A673 (cell line): ENCODE measurements at regions not wholly inside any gene's neighbourhood (a gene's known extent, or its start where the extent isn't known, plus 50 kb on each side); places are given as distances from the start of the nearest gene placed in this dataset.

Source experiments
- BruUV-seq: library from RNA; stranded (reverse); fragments of 400-500 nt; replicated peaks from 2 replicates; lab custom pipeline; 2021; lab: Mats Ljungman, UMichigan
- CTCF ChIA-PET: fragments of 300-600 bp; sonication (Branson Sonifier 250); formaldehyde crosslinking; loops from one replicate; lab custom pipeline; 2022; ENCODE audit warnings: antibody characterized with exemption; lab: Charles Lee
- POLR2A ChIA-PET: fragments of 300-600 bp; sonication (Branson Sonifier 250); formaldehyde crosslinking; loops from one replicate; lab custom pipeline; 2022; ENCODE audit warnings: antibody characterized with exemption; ENCODE audit not compliant: low non-redundant PET; lab: Charles Lee
- DNase-seq: peaks from one replicate; pipeline ENCODE4 v3.0.0-alpha.2; 2015; ENCODE audit warnings: low spot score
- H3K27ac ChIP-seq: fragments of 200-600 bp; sonication (generic); 2 replicates; pipeline ENCODE4 v1.5.1; 2016; ENCODE audit warnings: mixed run types, low read depth, mild to moderate bottlenecking, mixed read lengths, antibody characterized with exemption, low read length; ENCODE audit not compliant: poor library complexity, severe bottlenecking
- H3K27me3 ChIP-seq: fragments of 200-600 bp; sonication (generic); replicated peaks from 2 replicates; pipeline ENCODE4 v1.6.1; 2017; ENCODE audit warnings: mixed run types, low read depth, mild to moderate bottlenecking, mixed read lengths, antibody characterized with exemption, low read length; ENCODE audit not compliant: insufficient read depth, poor library complexity
- H3K36me3 ChIP-seq: fragments of 200-600 bp; sonication (generic); 2 replicates; pipeline ENCODE4 v1.6.1; 2016; ENCODE audit warnings: mixed run types, mild to moderate bottlenecking, mixed read lengths, antibody characterized with exemption, low read length; ENCODE audit not compliant: insufficient read depth, poor library complexity, severe bottlenecking
- H3K4me1 ChIP-seq: fragments of 200-600 bp; sonication (generic); 2 replicates; pipeline ENCODE4 v1.6.1; 2017; ENCODE audit warnings: mixed run types, mild to moderate bottlenecking, mixed read lengths, antibody characterized with exemption, low read length; ENCODE audit not compliant: insufficient read depth, poor library complexity, severe bottlenecking
- H3K4me3 ChIP-seq: fragments of 200-600 bp; sonication (generic); 2 replicates; pipeline ENCODE4 v1.5.1; 2016; ENCODE audit warnings: low read depth, mixed run types, mild to moderate bottlenecking, mixed read lengths, low read length; ENCODE audit not compliant: poor library complexity, severe bottlenecking
- H3K9me3 ChIP-seq: fragments of 200-600 bp; sonication (generic); 2 replicates; pipeline ENCODE4 v1.6.1; 2016; ENCODE audit warnings: mixed run types, low read depth, mild to moderate bottlenecking, mixed read lengths, antibody characterized with exemption, low read length; ENCODE audit not compliant: poor library complexity, severe bottlenecking
- EZH2 ChIP-seq: fragments of 200-600 bp; sonication (generic); IDR thresholded peaks from 2 replicates; pipeline ENCODE4 v1.6.1; 2017; ENCODE audit warnings: borderline replicate concordance, low read depth, mild to moderate bottlenecking, mixed read lengths, antibody characterized with exemption, low read length; ENCODE audit not compliant: poor library complexity, severe bottlenecking
- intact Hi-C: fragments of 100-400 bp; cut with micrococcal nuclease; formaldehyde crosslinking; loops from one replicate; pipeline ENCODE4 v1.10.0; 2022; ENCODE audit not compliant: unreplicated experiment
- TF ChIP-seq, protein P1 (sequence below): fragments of 300-800, 200-600 bp; sonication (generic); conservative IDR thresholded peaks from 2 replicates; pipeline ENCODE4 v1.5.1; 2017; ENCODE audit warnings: low read depth, mild to moderate bottlenecking, antibody characterized with exemption, low read length, moderate library complexity, mixed read lengths

DNA sequence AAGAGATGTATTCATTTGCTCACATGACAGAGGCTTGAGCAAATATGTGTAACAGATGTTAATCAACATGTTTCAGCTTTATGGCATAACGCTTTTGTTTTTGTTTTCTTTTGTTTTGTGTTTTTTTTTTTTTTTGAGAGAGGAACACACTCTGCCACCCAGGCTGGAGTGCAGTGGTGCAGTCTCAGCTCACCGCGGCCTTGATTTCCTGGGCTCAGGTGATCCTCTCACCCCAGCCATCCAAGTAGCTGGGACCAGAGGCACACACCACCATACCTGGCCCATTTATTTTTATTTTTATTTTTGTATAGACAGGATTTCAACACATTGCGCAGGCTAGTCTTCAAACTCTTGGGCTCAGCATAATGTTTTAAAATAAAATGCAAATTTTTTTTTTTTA lies 1504.4 kb upstream of the CADM2 start:
- POLR2A ChIA-PET: no interaction called here
- no peak overlapping the region for H3K4me3 ChIP-seq
- no peaks in the 10 kb centered on the region for H3K4me1 ChIP-seq
- no peak for DNase-seq
- H3K27ac ChIP-seq: no peak overlapping the region
- intact Hi-C loops: no loop called here
- H3K27me3 ChIP-seq: no peaks in the 10 kb centered on the region
- no peak for TF ChIP-seq EZH2
- no peaks in the 10 kb centered on the region for H3K36me3 ChIP-seq
- H3K9me3 ChIP-seq: peaks cover 4% of the 10 kb centered on the region
- CTCF ChIA-PET: no interaction called here
- no TSS peak for BruUV-seq

DNA sequence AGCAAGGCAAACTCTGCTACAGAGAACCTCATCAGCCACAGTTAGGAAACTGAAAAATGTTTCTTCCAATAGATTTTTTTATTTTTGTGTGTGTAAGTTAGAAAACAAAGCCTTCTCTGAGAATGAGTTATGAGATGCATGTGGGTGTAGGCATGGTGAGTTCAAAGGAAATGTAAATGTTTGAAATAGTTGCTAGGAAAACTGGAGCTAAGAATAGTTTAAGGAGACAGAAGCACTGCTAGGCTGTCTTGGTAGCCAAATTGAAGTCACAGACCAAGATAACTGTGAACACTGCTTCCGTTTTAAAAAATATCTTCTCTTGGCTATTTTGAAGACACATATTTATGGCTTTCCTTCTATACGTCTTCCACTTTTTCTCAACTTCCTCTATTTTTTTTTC lies 1501.2 kb upstream of the CADM2 start:
- H3K4me3 ChIP-seq: no peak overlapping the region
- POLR2A ChIA-PET: no interaction called here
- H3K9me3 ChIP-seq: peaks cover 9% of the 10 kb centered on the region
- H3K36me3 ChIP-seq: no peaks in the 10 kb centered on the region
- intact Hi-C loops: no loop called here
- H3K4me1 ChIP-seq: no peaks in the 10 kb centered on the region
- TF ChIP-seq EZH2: no peak
- TF ChIP-seq, protein P1, sequence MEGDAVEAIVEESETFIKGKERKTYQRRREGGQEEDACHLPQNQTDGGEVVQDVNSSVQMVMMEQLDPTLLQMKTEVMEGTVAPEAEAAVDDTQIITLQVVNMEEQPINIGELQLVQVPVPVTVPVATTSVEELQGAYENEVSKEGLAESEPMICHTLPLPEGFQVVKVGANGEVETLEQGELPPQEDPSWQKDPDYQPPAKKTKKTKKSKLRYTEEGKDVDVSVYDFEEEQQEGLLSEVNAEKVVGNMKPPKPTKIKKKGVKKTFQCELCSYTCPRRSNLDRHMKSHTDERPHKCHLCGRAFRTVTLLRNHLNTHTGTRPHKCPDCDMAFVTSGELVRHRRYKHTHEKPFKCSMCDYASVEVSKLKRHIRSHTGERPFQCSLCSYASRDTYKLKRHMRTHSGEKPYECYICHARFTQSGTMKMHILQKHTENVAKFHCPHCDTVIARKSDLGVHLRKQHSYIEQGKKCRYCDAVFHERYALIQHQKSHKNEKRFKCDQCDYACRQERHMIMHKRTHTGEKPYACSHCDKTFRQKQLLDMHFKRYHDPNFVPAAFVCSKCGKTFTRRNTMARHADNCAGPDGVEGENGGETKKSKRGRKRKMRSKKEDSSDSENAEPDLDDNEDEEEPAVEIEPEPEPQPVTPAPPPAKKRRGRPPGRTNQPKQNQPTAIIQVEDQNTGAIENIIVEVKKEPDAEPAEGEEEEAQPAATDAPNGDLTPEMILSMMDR: no peak
- DNase-seq: no peak
- CTCF ChIA-PET: no interaction called here
- H3K27ac ChIP-seq: no peak overlapping the region
- no peaks in the 10 kb centered on the region for H3K27me3 ChIP-seq
- BruUV-seq: no TSS peak

DNA sequence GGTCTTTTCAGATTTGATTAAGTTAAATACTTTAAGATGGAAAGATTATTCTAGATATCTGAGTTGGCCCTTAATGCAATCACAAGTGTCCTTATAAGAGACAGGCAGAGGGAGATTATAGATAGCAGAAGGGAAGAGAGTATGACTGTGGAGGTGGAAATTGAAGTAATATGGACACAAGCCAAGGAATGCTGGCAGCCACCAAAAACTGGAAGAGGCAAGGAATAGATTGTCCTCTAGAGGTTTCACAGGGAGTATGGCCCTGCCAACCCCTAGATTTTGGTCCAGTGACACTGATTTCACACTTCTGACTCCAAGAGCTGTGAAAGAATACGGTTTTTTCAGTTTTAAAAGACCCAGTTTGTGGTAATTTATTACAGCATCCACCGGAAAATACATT lies 1498.7 kb upstream of the CADM2 start:
- no peaks in the 10 kb centered on the region for H3K36me3 ChIP-seq
- no peak overlapping the region for H3K27ac ChIP-seq
- intact Hi-C loops: no loop called here
- no peak overlapping the region for H3K4me3 ChIP-seq
- no peaks in the 10 kb centered on the region for H3K4me1 ChIP-seq
- peaks cover 9% of the 10 kb centered on the region for H3K9me3 ChIP-seq
- H3K27me3 ChIP-seq: no peaks in the 10 kb centered on the region
- POLR2A ChIA-PET: no interaction called here
- DNase-seq: no peak
- TF ChIP-seq, protein P1: no peak
- no peak for TF ChIP-seq EZH2
- CTCF ChIA-PET: no interaction called here
- BruUV-seq: no TSS peak

DNA sequence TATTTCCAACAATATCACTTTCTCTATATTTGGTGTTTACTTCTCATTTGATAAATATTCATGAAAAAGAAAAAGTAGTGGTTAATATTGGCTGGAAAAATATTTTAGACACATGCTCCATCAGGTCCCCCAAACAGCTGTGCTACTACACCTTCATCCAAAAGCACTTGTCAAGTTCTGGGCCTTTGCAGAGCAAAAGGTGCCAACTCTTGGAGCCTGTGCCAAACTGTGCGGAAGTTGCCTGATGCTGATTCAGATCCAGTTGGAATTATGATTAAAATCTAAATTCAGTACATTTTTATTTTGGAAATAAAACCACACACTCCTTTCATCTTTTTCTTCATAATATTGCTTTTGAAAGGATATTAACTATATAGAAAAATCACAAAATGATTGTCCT lies 1497.4 kb upstream of the CADM2 start:
- TF ChIP-seq EZH2: no peak
- TF ChIP-seq, protein P1: no peak
- Histone ChIP-seq H3K27me3 (no peaks in the 10 kb centered on the region), H3K4me3 (no peak overlapping the region), H3K27ac (no peak overlapping the region), H3K9me3 (peaks cover 9% of the 10 kb centered on the region), H3K36me3 (no peaks in the 10 kb centered on the region), H3K4me1 (no peaks in the 10 kb centered on the region)
- BruUV-seq: no TSS peak
- intact Hi-C loops: no loop called here
- CTCF ChIA-PET: no interaction called here
- no peak for DNase-seq
- POLR2A ChIA-PET: no interaction called here
